GM19035 (cell line): ENCODE measurements at regions not wholly inside any gene's neighbourhood (a gene's known extent, or its start where the extent isn't known, plus 50 kb on each side); places are given as distances from the start of the nearest gene placed in this dataset.

ENCODE experiments used
- ATAC-seq: cut with Tn5 transposase; IDR thresholded peaks from one replicate; pipeline ENCODE4 v1.9.1; 2021; ENCODE audit not compliant: unreplicated experiment

DNA sequence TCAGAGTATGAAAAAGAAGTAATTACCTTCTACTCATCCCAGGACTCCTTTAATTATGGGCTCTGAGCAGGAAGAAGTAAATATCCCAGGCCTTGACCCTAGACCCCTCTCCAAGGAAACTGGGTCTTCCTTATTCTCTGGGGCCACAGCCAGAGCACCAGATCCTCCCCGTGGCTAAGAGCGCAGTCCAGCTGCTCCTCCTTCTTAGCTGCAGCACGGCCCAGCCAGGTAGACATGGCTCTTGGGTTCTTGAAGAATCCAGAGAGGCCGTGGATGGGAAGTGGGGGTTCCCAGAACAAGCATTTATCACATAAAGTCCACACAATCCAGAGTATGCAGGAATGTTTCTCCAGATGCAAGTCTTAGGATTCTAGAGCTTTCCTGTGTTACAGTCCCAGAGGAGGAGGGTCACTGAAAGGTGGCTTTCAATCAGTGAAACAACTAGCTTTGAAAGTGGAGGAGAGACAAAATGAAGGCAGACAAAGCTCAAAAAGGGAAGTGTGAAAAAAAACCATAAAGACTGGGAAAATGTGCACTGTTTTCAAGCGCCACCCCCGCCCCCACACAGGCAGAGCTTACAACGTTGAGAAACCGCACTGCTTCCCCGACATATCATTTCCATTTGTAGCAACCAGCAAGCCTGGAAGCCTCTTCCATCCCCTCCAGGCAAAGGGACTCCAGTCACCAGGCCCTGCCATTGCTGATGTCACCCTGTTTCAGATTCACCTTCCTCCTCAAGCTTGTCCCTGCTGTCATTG, 396.5 kb upstream of the MKI67 start:
- ATAC-seq = no peak

DNA sequence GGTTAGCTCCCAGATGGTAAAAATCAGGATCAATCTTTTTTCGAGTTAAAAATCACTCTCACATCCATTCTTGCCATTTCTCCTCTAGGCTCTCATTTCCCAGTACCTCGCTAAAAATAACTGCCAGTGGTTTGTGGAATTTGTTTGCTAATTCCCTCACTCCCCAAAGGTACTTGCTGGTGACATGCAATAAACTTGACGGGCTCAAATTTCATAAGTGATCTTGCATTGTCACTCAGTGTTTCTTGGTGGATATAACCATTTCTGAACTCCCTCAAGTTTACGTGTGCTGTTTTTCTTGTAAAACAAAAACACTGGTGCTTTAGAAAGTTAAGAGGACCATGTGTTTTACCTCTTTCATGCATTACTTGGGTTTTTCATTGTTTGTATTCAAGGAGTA, 399.2 kb upstream of the MKI67 start:
- no peak for ATAC-seq

DNA sequence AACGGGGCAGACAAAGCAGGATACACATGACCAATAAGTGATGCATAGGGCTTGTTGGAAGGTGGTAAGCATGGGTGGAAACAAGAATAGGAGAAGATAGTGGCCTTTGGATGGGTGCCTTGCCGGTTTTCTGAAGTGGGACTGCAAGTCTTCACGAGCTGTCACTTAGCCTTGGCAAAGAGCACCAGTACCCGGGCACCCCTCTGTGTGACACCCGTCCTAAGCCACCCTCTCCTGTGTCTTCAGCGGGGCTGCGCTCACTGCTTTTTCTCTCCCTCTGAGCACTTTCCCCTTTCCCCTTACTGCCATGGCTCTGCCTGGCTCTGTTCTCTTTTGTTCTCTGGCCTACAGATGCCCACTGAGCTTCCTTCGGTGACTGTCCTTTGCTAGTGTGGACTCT, 399.7 kb upstream of the MKI67 start:
- no peak for ATAC-seq

DNA sequence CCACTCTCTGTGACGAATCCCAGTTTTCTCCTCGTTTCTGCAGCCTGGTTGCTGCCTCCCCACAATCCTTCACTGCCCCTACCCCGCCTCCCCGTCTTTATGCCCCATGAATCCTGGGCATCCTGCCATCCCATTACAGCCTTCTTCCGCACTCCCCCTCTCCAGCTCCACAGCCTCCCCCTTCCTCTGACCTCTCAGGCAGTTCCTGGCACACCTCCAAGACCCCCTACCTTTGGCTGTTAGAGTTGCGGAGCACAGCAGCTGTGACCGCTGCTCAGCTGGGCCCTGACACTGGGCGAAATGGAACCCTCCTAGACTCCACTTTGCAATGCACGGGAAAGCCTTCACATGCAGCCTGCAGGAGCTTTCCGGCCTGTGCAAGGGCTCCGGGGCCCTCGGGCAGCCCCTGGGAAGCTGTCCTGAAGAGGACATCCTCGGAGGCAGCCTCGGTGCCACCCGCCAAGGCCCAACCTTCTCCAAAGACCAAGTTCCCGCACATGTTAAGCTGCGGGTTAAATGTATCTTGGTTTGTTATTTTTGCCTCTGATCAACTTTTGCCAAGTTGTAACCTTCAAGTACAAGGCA, 400.7 kb upstream of the MKI67 start:
- ATAC-seq = no peak

DNA sequence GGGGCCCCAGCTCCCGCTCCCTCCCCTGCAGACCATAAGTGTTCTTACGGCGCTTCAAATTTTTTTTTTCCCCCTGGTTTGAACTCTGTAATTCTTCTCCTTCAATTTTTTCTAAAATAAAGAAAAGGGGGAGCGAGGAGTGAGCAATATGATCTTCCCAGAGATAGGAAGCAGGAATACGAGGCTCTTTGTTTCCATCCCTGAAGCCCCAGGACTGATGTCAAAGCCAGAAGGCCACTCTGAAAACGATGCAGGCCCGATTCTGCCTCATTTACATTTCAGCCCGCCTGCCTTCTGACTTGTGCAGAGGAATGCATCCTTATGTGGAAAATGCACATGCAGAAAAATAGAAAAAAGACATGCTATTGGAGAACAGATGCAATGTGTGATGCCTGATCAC, 401.5 kb upstream of the MKI67 start:
- no peak for ATAC-seq

DNA sequence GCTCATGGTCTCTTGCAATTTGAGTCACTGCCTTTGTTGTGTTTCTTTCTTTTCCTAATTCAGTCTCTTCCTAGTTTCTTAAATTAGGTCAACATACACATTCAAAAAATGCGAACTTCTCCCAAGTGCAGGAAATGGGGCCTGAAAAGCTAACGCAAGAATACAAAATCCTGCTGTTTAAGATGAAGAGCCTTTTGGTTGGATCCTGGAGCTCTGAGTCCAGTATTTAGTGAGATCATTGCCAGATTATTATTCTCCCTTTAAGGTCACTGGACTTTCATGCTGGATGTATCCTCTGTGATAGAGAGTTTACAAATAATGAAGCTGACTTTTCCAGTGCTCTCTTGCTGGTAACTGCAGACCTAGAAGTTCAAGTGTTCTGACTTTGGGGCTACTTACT, 401.9 kb upstream of the MKI67 start:
- no peak for ATAC-seq

DNA sequence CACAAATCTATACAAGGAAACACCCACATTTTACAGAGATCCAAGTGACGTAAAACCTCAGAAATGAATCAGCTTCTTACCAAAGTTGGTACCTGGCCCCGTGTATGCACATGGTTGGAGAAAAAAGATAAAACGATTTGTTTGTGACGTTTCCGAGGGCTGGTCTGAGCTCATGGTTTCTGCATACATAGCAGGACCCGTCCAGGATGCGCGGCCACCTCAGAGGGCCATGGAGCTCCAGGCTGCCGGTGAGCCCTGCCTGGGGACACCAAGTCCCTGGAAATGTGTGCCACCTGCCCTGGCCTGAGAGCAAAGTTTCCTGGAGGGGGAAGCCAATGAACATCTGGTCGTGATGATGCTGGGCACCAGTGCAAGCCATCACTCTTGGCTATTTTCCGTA, 402.6 kb upstream of the MKI67 start:
- no peak for ATAC-seq

DNA sequence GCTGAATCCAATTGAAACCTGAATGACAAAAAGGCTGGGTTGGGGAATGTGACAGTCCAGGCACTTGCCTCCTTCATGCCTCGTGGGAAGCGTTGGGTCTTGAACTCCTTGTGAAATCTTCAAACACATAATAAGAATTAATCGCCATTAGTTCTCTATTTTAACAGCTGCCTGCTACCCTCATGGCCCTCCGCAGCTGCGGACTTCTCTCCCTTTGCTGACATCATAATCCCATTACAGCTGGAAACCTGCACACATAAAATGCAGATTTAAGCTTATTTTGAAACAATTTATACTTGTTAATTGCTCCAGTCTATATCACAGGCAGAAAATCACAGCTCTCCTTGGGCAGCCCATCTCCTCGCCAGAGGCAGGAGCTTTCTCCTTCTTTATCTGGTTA, 403.0 kb upstream of the MKI67 start:
- ATAC-seq = no peak

DNA sequence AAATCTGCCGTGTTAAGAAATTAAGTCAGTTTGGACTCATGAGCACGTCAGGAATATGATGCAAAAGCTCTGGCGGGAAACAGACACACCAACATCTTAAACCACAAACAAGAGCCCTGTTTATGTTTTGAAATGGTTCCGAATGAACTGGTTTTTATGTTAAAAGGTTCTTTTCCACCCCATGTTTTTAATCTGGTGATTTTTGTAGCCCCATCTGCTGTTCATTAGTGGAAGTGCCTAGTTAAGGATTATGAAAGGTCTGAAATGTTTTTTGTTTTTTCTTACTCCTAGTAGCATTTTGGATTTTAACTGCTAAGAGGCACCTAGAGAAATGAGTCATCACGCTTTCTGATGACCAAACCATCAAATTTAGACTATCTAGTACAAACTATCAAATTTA, 404.1 kb upstream of the MKI67 start:
- ATAC-seq = no peak

DNA sequence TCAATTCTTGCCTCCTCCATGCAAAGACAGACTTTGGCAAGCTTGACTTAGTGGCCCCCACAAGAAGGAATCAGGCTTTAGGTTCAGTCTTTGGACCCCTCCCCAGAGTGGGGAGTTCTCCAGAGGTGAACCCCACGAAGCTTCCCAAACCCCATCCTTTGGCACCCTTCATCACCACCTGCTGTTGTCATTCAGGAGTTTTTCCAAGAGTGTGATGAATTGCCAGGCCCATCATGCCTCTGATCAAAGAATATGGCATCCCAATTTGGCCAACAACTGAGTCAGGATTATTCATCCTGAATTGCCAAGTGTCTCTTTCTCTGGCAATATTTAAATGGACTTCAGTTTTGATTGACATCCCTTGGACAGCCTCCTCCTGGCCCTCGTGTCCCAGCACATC, 404.7 kb upstream of the MKI67 start:
- no peak for ATAC-seq

DNA sequence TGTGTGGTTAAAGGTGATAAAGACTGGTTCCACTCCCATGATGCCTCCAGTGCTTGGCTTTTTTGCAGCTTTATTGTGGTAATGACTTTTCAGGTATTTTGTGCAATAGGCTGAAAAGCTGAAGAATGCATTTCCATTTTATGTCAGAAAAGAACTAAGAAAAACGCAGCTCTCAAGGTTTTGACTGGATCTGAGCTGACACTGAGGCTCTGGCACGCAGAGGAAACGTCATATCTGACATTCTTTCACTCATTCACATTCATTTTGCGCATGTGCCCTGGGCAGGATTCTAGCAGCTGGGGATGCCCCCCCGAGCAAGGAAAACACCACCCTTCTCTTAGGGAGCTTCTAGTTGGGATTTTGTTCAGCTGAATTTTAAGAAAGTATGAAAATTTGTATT, 408.5 kb upstream of the MKI67 start:
- no peak for ATAC-seq

DNA sequence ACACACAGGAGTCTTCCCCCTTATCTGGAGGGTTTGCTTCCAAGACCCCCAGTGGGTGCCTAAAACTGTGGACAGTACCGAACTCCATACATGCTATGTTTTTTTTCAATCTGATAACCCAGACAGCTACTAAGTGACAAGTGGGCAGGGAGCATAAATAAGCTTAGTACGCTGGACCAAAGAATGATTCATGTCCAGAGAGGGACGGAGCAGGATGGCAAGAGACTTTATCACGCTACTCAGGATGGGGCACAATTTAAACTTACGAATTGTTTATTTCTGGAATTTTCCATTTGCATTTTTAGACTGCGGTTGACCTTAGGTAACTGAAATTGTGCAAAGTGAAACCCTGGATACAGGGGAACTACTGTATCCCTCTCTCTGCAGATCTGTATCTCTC, 410.0 kb upstream of the MKI67 start:
- no peak for ATAC-seq

DNA sequence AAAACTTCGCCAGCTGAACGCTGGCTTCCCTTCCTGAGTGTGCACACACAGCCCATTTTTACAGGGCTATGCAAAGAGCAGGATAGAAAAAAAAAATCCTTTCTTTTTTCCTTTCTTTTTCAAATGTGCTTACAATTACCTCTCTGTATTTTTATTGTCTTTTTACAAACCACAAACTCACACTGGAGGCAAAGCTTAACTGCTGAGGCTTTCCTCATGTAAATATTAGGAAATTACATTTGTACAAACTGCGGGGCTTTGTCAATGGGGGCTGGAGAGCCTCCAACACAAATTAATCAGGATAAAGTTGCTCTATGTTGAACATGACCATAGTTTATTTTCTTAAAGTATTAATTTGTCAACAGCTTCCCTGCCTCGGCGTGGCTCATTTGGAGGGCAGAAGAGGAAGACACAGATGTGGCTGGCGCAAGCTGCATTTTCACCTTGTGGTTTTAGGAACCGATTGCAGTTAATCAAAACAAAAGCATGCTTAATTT, 411.7 kb upstream of the MKI67 start:
- no peak for ATAC-seq

DNA sequence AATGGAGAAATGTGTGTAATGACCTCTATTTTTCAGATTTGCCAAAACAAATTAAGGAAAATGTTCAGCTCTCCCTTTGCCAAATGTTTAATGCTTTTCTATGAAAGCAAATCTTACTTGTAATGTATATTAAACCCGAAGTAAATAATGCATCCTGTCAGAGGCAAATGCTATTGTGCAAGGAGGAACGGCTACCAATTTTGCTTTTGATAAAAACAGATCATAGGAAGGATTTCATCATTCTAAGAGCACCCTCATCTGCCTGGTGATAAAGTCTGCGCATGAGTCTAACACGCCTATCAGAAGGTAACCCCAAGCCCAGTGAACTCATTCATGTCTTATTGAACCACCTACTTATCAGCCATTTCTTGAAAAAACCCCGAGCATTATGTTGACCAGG, 412.4 kb upstream of the MKI67 start:
- ATAC-seq = no peak

DNA sequence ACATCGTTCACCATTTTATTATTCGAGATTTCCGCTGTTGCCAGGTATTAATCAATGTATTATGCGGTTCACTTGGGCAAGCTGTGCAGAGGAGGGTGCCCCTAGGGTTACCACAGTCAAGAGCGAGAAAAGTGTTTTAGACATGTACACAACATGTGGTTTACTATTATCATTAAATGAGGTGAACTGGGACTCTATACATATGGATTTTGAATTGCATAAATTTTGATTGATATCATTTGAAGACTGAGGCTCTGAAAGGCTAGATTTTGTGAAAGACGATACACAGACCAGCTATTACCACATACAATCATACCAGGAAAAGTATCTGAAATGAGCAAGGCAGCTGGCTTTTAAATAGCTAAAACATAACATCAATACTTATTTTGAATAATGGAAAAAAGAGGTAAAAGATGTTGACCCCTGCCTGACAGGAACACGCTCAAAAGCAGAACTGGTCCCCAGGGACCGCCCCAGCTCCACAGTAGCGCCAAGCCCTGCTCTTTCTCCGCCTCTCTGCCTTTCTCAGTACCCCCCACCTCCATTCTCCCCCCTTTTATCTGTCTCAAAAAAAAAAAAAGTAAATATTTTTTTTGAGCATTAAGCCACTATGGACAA, 413.4 kb upstream of the MKI67 start:
- ATAC-seq = no peak

DNA sequence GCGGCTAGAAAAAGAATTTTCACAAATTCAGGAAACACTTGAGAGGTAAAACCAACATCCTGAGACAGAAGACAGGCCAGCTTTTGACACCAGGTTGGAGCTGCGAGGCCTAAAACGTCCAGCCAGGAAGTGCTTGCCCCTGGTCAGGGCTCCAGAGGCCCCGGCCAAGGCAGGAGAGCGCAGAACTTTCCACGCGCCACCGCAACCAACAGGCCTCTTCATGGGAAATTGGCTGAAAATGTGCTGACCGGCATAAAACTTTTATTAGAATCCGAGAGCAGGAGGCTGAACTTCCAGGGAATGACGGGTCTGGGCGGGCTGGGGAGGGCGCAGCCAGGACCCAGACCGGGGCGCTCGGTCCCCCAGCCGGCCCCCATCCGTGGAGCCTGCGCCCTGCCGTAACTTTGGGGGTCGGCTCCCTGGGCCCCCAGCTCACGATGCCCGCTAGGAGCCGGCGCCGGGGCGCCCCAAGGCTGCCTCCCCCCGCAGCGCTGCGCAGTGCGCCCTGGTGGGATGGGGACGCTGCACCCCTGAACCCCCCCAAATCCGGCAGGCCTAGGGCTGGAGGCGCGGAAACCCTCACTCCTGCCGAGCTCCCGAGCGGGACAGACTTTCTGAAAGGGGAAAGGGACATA, 414.0 kb upstream of the MKI67 start:
- no peak for ATAC-seq

DNA sequence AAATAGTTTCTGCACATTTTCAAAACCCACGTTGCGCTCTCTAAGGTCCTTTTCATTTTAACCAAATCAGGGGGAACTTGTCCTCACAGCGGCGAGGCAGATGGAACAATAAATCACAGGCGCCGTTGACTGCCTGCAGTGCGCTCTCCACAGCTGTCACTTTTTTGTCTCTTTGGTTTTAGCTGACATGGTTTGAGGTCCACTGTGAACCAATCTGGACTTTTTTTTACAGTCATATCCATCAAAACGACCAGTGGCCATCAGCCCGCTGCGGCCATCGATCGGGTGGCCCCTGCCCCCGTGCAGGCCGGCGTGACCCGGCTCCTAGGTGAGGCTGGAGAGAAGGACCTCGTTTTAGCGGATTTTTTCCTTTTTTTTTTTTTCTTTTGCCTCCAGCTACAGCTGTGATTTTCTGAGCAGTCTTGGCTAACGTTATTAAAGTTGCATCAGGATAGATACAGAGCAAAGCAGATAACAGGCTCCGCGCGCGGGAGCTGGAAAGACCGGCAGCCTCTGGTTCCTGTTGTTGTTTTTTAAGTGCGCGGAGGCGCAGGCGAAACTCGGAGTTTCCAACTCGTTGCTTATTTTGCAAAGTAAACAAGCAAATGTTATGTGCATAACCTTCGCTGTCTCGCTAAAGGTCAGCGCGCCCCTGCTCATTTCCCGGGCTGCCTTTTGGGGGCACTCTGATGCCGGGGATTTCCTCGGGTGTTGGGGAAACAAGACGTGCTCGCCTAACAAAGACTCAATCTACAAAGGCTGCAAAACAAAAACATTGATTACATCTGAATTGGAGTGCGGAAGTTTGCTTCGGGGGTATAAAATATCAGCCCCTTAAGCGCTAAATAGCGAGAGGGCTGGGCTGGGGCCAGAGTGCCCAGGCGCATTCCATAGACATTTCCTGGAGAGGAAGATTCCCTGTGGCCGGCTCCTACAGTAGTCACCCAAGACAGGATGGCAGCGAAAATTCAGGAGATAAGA, 414.8 kb upstream of the MKI67 start:
- no peak for ATAC-seq

DNA sequence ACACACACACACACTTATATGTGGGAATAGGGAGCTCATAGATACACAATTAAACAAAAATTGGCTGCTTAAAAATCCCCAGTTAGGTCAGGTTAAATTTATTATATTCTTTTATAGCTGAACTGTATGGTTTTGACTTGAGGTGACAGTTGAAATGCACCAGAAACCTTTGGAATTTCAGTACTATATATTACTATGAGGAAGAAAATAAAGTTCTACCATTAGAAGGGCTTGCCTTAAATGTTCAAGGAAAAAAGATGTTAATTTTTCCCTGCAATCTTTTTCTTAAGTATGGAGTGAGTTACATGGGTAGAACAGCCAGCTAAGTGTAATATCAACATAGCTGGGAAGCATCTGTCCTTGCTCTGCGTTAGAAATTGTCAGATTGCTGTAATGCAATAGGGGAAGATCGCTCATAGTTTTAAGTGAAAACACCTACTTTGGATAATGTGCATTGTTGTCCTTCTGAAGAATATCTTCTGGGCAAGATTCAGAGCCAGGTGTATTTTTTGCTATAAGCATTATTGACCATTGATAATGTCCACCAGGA, 415.8 kb upstream of the MKI67 start:
- ATAC-seq = no peak

DNA sequence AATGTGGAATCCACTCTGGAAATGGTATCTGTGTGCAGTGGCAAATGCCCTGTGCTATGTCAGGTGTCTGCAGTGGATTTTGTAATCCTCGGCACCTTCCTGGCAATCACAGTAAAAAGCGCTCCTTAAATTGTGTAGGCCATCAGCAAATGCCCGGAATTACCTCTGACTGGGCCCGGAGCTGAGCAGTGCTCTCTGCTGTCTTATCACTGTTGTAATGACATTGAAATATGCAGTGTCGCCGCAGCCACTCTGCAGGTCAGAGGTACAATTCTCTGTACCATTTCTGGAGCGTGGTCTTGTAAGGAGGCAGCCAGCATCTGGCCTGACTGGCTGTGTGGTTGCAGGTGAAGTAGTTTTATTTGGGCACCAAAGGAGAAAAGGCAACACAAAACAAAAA, 416.4 kb upstream of the MKI67 start:
- ATAC-seq = no peak

DNA sequence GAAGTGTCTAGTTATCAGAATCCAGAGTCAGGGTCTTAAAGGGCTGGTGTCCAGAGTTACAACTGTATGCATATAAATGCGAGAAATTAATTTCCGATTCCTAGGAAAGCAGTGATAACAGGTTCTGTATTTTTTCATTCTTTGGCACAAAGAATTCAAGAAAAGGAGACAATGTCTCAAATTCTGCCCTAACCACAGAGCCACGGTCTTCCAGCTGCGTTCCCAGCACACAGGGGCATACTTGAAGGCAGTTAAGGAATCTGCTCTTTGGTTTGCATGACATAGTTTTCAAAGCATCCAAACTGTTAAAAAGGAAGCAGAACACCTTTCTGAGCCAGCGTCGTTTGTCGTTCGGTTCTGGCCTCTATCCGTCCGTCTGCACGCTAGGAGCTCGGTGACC, 416.9 kb upstream of the MKI67 start:
- ATAC-seq = no peak

DNA sequence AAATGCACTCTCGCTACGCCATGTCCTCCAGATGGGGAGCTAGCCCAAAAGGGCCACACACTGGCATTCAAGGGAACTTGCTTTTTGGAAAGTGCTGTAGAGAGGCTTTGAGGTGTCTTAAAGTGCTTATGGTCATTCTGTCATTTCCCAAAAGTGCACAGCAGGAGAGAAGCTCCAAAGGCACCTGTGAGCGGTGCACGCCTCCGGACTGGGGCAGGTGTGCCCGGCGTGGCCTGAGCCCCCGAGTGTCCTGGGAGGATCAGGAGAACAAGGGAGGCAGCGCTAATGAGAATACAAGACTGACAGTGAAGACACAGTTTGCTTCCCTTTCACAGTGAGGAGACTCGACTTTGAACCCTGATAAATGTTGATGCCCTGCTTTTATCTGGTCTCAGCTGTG, 419.0 kb upstream of the MKI67 start:
- no peak for ATAC-seq
